ENCODE measurements at regions not wholly inside any gene's neighbourhood (a gene's known extent, or its start where the extent isn't known, plus 50 kb on each side); places are given as distances from the start of the nearest gene placed in this dataset.

GRCh38 chr4:164068392-164068791 is 573.9 kb downstream of the TMA16 start (continued):
- TF ChIP-seq NR2F2 (IDR thresholded peaks at IDR 0.05) (no peak), FOXA1 (IDR thresholded peaks at IDR 0.05) (no peak), ZBTB33 (IDR thresholded peaks at IDR 0.05) (no peak)

GRCh38 chr4:164070625-164071024 is 576.1 kb downstream of the TMA16 start:
- Histone ChIP-seq H3K4me3 (ENCODE audit: low read depth in 1 of 3, low read length in 3 of 3) (no peak overlapping the region), H3K9me3 (ENCODE audit: control insufficient read depth in 4 of 4, low read length in 3 of 4) (peaks cover 0 to 2% (median 0%) of the 10 kb centered on the region in 4 donors), H3K9ac (ENCODE audit: low read depth in 1 of 2, low read length in 2 of 2) (no peak overlapping the region), H3K4me1 (ENCODE audit: control insufficient read depth in 4 of 4, insufficient read depth in 4 of 4, low read length in 3 of 4) (no peaks in the 10 kb centered on the region), H3K27ac (ENCODE audit: low read depth in 1 of 2, low read length in 2 of 2) (no peak overlapping the region), H3K36me3 (ENCODE audit: control insufficient read depth in 4 of 4, insufficient read depth in 3 of 4, low read depth in 1 of 4, low read length in 3 of 4) (no peaks in the 10 kb centered on the region), H3K27me3 (ENCODE audit: control insufficient read depth in 4 of 4, insufficient read depth in 4 of 4, low read length in 3 of 4) (no peaks in the 10 kb centered on the region)
- no peak for DNase-seq (ENCODE audit: low spot score)
- no peak for TF ChIP-seq HNF4G (IDR thresholded peaks at IDR 0.05)
- no peak for TF ChIP-seq SP1 (IDR thresholded peaks at IDR 0.05)
- no peak for TF ChIP-seq CTCF (IDR thresholded peaks at IDR 0.05; ENCODE audit: low read depth, low read length, missing input control)
- WGBS, result 82% methylated on average over 4 of the region's 4 CpGs

DNA sequence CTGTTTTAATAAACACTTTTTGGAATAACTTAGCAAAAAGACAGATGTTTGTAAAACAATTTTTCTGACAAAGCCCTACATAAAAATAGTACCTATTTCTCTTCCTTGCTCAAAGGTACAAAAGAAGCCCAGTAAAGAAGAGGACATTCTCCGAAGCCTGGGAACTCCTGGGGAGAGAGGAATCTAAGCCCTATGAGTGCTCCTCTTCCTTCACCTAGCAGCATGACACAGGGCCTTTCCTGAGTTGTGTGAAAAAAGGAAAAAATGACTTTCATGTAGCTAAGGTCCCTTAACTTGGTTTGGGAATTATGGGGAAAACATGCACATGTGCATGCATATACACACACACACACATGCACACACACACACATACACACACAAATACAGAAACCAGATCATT is 586.9 kb downstream of the TMA16 start:
- no peak overlapping the region for H3K9ac ChIP-seq (ENCODE audit: low read depth in 1 of 2, low read length in 2 of 2)
- H3K27me3 ChIP-seq (ENCODE audit: control insufficient read depth in 4 of 4, insufficient read depth in 4 of 4, low read length in 3 of 4), result no peaks in the 10 kb centered on the region
- H3K4me3 ChIP-seq (ENCODE audit: low read depth in 1 of 3, low read length in 3 of 3), result no peak overlapping the region
- H3K9me3 ChIP-seq (ENCODE audit: control insufficient read depth in 4 of 4, low read length in 3 of 4), result no peaks in the 10 kb centered on the region
- H3K4me1 ChIP-seq (ENCODE audit: control insufficient read depth in 4 of 4, insufficient read depth in 4 of 4, low read length in 3 of 4), result no peaks in the 10 kb centered on the region
- WGBS, result 70% methylated on average over 1 of the region's 1 CpG
- H3K27ac ChIP-seq (ENCODE audit: low read depth in 1 of 2, low read length in 2 of 2), result no peak overlapping the region
- TF ChIP-seq RXRA (IDR thresholded peaks at IDR 0.05) (no peak), GABPA (IDR thresholded peaks at IDR 0.05 in 1 of 2, conservative IDR thresholded peaks at IDR 0.05 in 1 of 2) (no peak), NR2F2 (IDR thresholded peaks at IDR 0.05) (no peak), FOXA2 (IDR thresholded peaks at IDR 0.05) (no peak), JUND (IDR thresholded peaks at IDR 0.05) (no peak), HNF4G (IDR thresholded peaks at IDR 0.05) (no peak), RAD21 (IDR thresholded peaks at IDR 0.05) (no peak)
- TF ChIP-seq, protein P1, sequence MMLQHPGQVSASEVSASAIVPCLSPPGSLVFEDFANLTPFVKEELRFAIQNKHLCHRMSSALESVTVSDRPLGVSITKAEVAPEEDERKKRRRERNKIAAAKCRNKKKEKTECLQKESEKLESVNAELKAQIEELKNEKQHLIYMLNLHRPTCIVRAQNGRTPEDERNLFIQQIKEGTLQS (IDR thresholded peaks at IDR 0.05), result no peak
- DNase-seq (ENCODE audit: low spot score), result no peak
- no peaks in the 10 kb centered on the region for H3K36me3 ChIP-seq (ENCODE audit: control insufficient read depth in 4 of 4, insufficient read depth in 3 of 4, low read depth in 1 of 4, low read length in 3 of 4)

GRCh38 chr4:164081801-164082200 is 587.3 kb downstream of the TMA16 start:
- H3K4me3 ChIP-seq (ENCODE audit: low read depth in 1 of 3, low read length in 3 of 3), result no peak overlapping the region
- 86% methylated on average over 2 of the region's 2 CpGs for WGBS
- DNase-seq (ENCODE audit: low spot score), result no peak
- no peak overlapping the region for H3K27ac ChIP-seq (ENCODE audit: low read depth in 1 of 2, low read length in 2 of 2)
- H3K4me1 ChIP-seq (ENCODE audit: control insufficient read depth in 4 of 4, insufficient read depth in 4 of 4, low read length in 3 of 4), result no peaks in the 10 kb centered on the region
- H3K9ac ChIP-seq (ENCODE audit: low read depth in 1 of 2, low read length in 2 of 2), result no peak overlapping the region
- H3K27me3 ChIP-seq (ENCODE audit: control insufficient read depth in 4 of 4, insufficient read depth in 4 of 4, low read length in 3 of 4), result no peaks in the 10 kb centered on the region
- no peaks in the 10 kb centered on the region for H3K36me3 ChIP-seq (ENCODE audit: control insufficient read depth in 4 of 4, insufficient read depth in 3 of 4, low read depth in 1 of 4, low read length in 3 of 4)
- no peaks in the 10 kb centered on the region for H3K9me3 ChIP-seq (ENCODE audit: control insufficient read depth in 4 of 4, low read length in 3 of 4)
- no peak for TF ChIP-seq RXRA (IDR thresholded peaks at IDR 0.05)
- TF ChIP-seq YY1 (IDR thresholded peaks at IDR 0.05), result no peak
- no peak for TF ChIP-seq JUND (IDR thresholded peaks at IDR 0.05)
- TF ChIP-seq NR2F2 (IDR thresholded peaks at IDR 0.05), result no peak
- no peak for TF ChIP-seq CTCF (IDR thresholded peaks at IDR 0.05; ENCODE audit: low read depth, low read length, missing input control)
- no peak for TF ChIP-seq HNF4A (conservative IDR thresholded peaks at IDR 0.05)
- TF ChIP-seq, protein P1 (IDR thresholded peaks at IDR 0.05), result no peak
- TF ChIP-seq EGR1 (IDR thresholded peaks at IDR 0.05; ENCODE audit: low read depth in 2 of 2), result no peak
- TF ChIP-seq GABPA (IDR thresholded peaks at IDR 0.05 in 1 of 2, conservative IDR thresholded peaks at IDR 0.05 in 1 of 2), result no peak
- TF ChIP-seq ZBTB33 (IDR thresholded peaks at IDR 0.05), result no peak
- TF ChIP-seq HNF4G (IDR thresholded peaks at IDR 0.05), result no peak
- no peak for TF ChIP-seq MAX (IDR thresholded peaks at IDR 0.05)
- TF ChIP-seq FOXA2 (IDR thresholded peaks at IDR 0.05), result no peak
- no peak for TF ChIP-seq TAF1 (conservative IDR thresholded peaks at IDR 0.05)
- TF ChIP-seq SP1 (IDR thresholded peaks at IDR 0.05), result no peak
- no peak for TF ChIP-seq FOXA1 (IDR thresholded peaks at IDR 0.05)
- no peak for TF ChIP-seq RAD21 (IDR thresholded peaks at IDR 0.05)

All from liver (tissue), 8 donors.